ENCODE measurements at regions not wholly inside any gene's neighbourhood (a gene's known extent, or its start where the extent isn't known, plus 50 kb on each side); places are given as distances from the start of the nearest gene placed in this dataset.

DNA sequence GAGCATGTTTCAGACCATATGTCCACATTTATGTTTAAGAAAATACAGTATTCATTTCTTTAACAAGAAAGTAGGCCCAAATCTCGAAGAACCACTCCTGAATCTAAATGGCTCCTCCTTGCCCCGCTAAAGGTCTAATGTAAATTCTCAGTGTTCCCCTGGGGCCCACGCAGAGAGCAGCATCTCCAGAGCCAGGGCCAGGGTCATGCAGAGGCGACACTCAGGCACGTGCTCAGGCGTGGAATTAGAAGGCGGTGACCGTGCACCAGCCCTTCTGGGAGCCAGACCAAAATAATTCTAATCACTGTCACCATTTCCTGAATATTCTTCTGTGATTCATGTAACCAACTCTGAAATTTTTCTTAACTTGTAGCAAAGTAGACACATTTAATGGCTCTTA, 68.3 kb upstream of the MYT1L start:
- DNase-seq, result no peak

DNA sequence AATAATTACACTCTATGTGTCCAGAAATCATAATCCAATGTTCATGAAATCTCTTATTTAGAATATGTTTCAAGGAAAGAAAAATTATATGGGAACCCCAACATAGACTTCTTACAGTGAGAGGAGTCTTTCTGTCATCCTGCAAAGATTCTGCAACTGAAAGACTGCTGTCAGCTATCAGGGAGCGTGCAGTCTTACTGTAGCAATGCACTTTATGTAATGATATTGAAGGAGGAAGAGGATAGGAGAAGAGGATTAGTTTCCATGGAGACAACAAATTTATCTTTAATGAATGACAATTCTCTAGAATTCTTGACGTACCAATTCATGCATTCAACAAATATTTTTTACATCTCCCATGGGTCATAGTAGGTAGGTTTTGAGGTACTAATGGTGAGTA, 61.3 kb upstream of the MYT1L start:
- DNase-seq, result no peak

DNA sequence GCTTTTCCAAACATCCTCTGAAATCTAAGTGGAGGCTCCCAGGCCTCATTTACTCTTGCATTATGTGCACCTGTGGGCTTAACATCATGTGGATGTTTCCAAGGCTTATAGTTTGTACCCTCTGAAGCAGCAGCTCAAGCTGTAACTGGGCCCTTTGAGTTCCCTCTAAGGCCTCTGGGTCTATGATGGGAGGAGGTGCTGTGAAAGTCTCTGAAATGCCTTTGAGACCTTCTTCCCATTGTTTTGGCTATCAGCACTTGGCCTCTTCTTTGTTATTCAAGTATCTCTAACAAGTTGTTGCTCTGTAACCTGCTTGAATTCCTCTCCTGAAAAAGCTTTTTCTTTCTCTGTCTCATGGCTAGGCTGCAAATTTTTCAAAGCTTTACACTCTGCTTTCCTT, 58.1 kb upstream of the MYT1L start:
- DNase-seq, result no peak

All from NCI-H526 treated with DMSO at 0.1 percent for 48 hours (cell line).